ENCODE measurements at regions not wholly inside any gene's neighbourhood (a gene's known extent, or its start where the extent isn't known, plus 50 kb on each side); places are given as distances from the start of the nearest gene placed in this dataset.

GRCh38 chr22:48678171-48679135, 1149.2 kb downstream of the BRD1 start:
- H3K9me3 Mint-ChIP-seq (ENCODE audit: insufficient read depth), result peaks cover 3% of the 10 kb centered on the region
- intact Hi-C loops (cut with micrococcal nuclease), result no loop called here
- H3K9ac ChIP-seq (ENCODE audit: low read length), result no peak overlapping the region
- no peak overlapping the region for H3K4me3 Mint-ChIP-seq
- H3K4me2 ChIP-seq (replicated peaks; ENCODE audit: low read depth, low read length, poor library complexity, severe bottlenecking), result no peak overlapping the region
- CTCF ChIA-PET, result no interaction called here
- TF ChIP-seq CTCF (IDR thresholded peaks at IDR 0.05) (no peak), EZH2 (IDR thresholded peaks at IDR 0.05; ENCODE audit: borderline replicate concordance, insufficient read depth, low read depth, low read length, poor library complexity, severe bottlenecking) (no peak)
- no peaks in the 10 kb centered on the region for H3K27me3 ChIP-seq (replicated peaks in 1 of 4; ENCODE audit: control extremely low read depth in 1 of 4, control insufficient read depth in 3 of 4, insufficient read depth in 4 of 4, low read length in 3 of 4)
- peaks cover 0 to 55% (median 0%) of the 10 kb centered on the region in 3 donors for H3K9me3 ChIP-seq (ENCODE audit: control extremely low read depth in 1 of 3, control insufficient read depth in 2 of 3, insufficient read depth in 1 of 3, low read length in 2 of 3)
- H3K27ac Mint-ChIP-seq, result no peak overlapping the region
- no peaks in the 10 kb centered on the region for H3K36me3 ChIP-seq (replicated peaks in 1 of 2; ENCODE audit: control extremely low read depth in 1 of 2, control insufficient read depth in 1 of 2, extremely low read depth in 1 of 2, insufficient read depth in 2 of 2, low read length in 1 of 2)
- no peak overlapping the region for H2AFZ ChIP-seq (ENCODE audit: insufficient read depth, low read depth, low read length, poor library complexity, severe bottlenecking)
- ATAC-seq (ENCODE audit: low read depth) (no peak), DNase-seq (no peak)
- 82% methylated on average over 24 of the region's 38 CpGs for WGBS (ENCODE audit: insufficient coverage)
- POLR2A ChIA-PET, result no interaction called here
- no peaks in the 10 kb centered on the region for H4K20me1 ChIP-seq (ENCODE audit: control insufficient read depth, insufficient read depth, low read length, poor library complexity, severe bottlenecking)
- no peaks in the 10 kb centered on the region for H3K4me1 ChIP-seq (ENCODE audit: control insufficient read depth in 2 of 2, insufficient read depth in 2 of 2, low read length in 2 of 2)
- H3K79me2 ChIP-seq (ENCODE audit: control insufficient read depth, insufficient read depth, low read length), result no peaks in the 10 kb centered on the region
- H3K27ac ChIP-seq (ENCODE audit: low read length in 2 of 2), result no peak overlapping the region
- H3K27me3 Mint-ChIP-seq, result no peaks in the 10 kb centered on the region
- H3K4me1 Mint-ChIP-seq, result no peaks in the 10 kb centered on the region
- H3K4me3 ChIP-seq (ENCODE audit: control extremely low read depth in 1 of 5, extremely low read depth in 1 of 5, insufficient read depth in 1 of 5, low read depth in 2 of 5, low read length in 4 of 5), result no peak overlapping the region

GRCh38 chr22:48677621-48678020, 1150.1 kb downstream of the BRD1 start:
- H3K9me3 ChIP-seq (ENCODE audit: control extremely low read depth in 1 of 3, control insufficient read depth in 2 of 3, insufficient read depth in 1 of 3, low read length in 2 of 3), result peaks cover 0 to 63% (median 4%) of the 10 kb centered on the region in 3 donors

More at GRCh38 chr22:48677621-48678020, 1150.1 kb downstream of the BRD1 start:
- no peaks in the 10 kb centered on the region for H3K27me3 ChIP-seq (replicated peaks in 1 of 4; ENCODE audit: control extremely low read depth in 1 of 4, control insufficient read depth in 3 of 4, insufficient read depth in 4 of 4, low read length in 3 of 4)
- no peak overlapping the region for H3K4me3 Mint-ChIP-seq
- no peak overlapping the region for H3K4me2 ChIP-seq (replicated peaks; ENCODE audit: low read depth, low read length, poor library complexity, severe bottlenecking)
- no peak overlapping the region for H2AFZ ChIP-seq (ENCODE audit: insufficient read depth, low read depth, low read length, poor library complexity, severe bottlenecking)
- H3K9me3 Mint-ChIP-seq (ENCODE audit: insufficient read depth), result peaks cover 3% of the 10 kb centered on the region
- H3K9ac ChIP-seq (ENCODE audit: low read length), result no peak overlapping the region
- no peak for ATAC-seq (ENCODE audit: low read depth)
- no peaks in the 10 kb centered on the region for H3K79me2 ChIP-seq (ENCODE audit: control insufficient read depth, insufficient read depth, low read length)
- no peak for TF ChIP-seq EZH2 (IDR thresholded peaks at IDR 0.05; ENCODE audit: borderline replicate concordance, insufficient read depth, low read depth, low read length, poor library complexity, severe bottlenecking)
- H3K27me3 Mint-ChIP-seq, result no peaks in the 10 kb centered on the region
- intact Hi-C loops (cut with micrococcal nuclease), result no loop called here
- WGBS (ENCODE audit: insufficient coverage), result 98% methylated on average over 5 of the region's 7 CpGs
- ChIA-PET CTCF (no interaction called here), POLR2A (no interaction called here)
- H3K27ac Mint-ChIP-seq, result no peak overlapping the region
- DNase-seq, result no peak
- no peaks in the 10 kb centered on the region for H4K20me1 ChIP-seq (ENCODE audit: control insufficient read depth, insufficient read depth, low read length, poor library complexity, severe bottlenecking)
- H3K36me3 ChIP-seq (replicated peaks in 1 of 2; ENCODE audit: control extremely low read depth in 1 of 2, control insufficient read depth in 1 of 2, extremely low read depth in 1 of 2, insufficient read depth in 2 of 2, low read length in 1 of 2), result no peaks in the 10 kb centered on the region
- no peak overlapping the region for H3K27ac ChIP-seq (ENCODE audit: low read length in 2 of 2)
- no peaks in the 10 kb centered on the region for H3K4me1 ChIP-seq (ENCODE audit: control insufficient read depth in 2 of 2, insufficient read depth in 2 of 2, low read length in 2 of 2)
- no peaks in the 10 kb centered on the region for H3K4me1 Mint-ChIP-seq
- H3K4me3 ChIP-seq (ENCODE audit: control extremely low read depth in 1 of 5, extremely low read depth in 1 of 5, insufficient read depth in 1 of 5, low read depth in 2 of 5, low read length in 4 of 5), result no peak overlapping the region
